ENCODE measurements at regions not wholly inside any gene's neighbourhood (a gene's known extent, or its start where the extent isn't known, plus 50 kb on each side); places are given as distances from the start of the nearest gene placed in this dataset.

- Histone ChIP-seq H2AK5ac (ENCODE audit: low read depth, low read length) (no peak overlapping the region), H4K5ac (ENCODE audit: insufficient read length, low read depth, low read length) (no peak overlapping the region), H3K4me1 (replicated peaks in 1 of 4; ENCODE audit: control insufficient read depth in 3 of 4, insufficient read depth in 4 of 4, low read length in 3 of 4) (no peaks in the 10 kb centered on the region), H3K4me2 (ENCODE audit: insufficient read depth in 1 of 2, low read depth in 2 of 2, low read length in 2 of 2) (no peak overlapping the region), H3K36me3 (ENCODE audit: control insufficient read depth in 2 of 4, insufficient read depth in 4 of 4, low read length in 3 of 4) (no peaks in the 10 kb centered on the region), H3K9ac (replicated peaks in 1 of 4; ENCODE audit: extremely low read depth in 1 of 4, low read depth in 3 of 4, low read length in 3 of 4) (no peak overlapping the region), H3K4ac (replicated peaks; ENCODE audit: insufficient read length, low read depth, low read length) (no peak overlapping the region), H2BK20ac (ENCODE audit: low read length) (no peak overlapping the region), H3K27me3 (replicated peaks in 1 of 4; ENCODE audit: control insufficient read depth in 3 of 4, extremely low read depth in 1 of 4, insufficient read depth in 3 of 4, low read length in 3 of 4) (no peaks in the 10 kb centered on the region), H3K4me3 (ENCODE audit: extremely low read depth in 1 of 4, insufficient read depth in 2 of 4, low read depth in 3 of 4, low read length in 4 of 4) (no peak overlapping the region), H2BK5ac (ENCODE audit: low read depth, low read length) (no peak overlapping the region), H2AFZ (ENCODE audit: low read length) (no peak overlapping the region), H3K79me2 (ENCODE audit: control insufficient read depth in 1 of 2, insufficient read depth in 2 of 2, low read length in 2 of 2) (no peaks in the 10 kb centered on the region), H3K18ac (ENCODE audit: extremely low read depth, low read length) (no peak overlapping the region), H3K79me1 (ENCODE audit: low read depth, low read length) (no peaks in the 10 kb centered on the region), H3K27ac (ENCODE audit: low read depth, low read length) (no peak overlapping the region), H2BK120ac (replicated peaks; ENCODE audit: low read depth, low read length) (no peak overlapping the region), H4K20me1 (replicated peaks in 1 of 2; ENCODE audit: control insufficient read depth in 1 of 2, insufficient read depth in 2 of 2, low read length in 2 of 2) (no peaks in the 10 kb centered on the region), H2BK12ac (ENCODE audit: low read depth, low read length) (no peak overlapping the region), H4K91ac (replicated peaks; ENCODE audit: insufficient read length, low read length) (no peak overlapping the region), H3K9me3 (ENCODE audit: insufficient read depth in 2 of 2, low read depth in 1 of 2, low read length in 1 of 2) (no peaks in the 10 kb centered on the region), H2BK15ac (ENCODE audit: low read length) (no peak overlapping the region), H3K23me2 (ENCODE audit: low read depth, low read length) (no peaks in the 10 kb centered on the region), H3K14ac (ENCODE audit: insufficient read length) (no peak overlapping the region), H3K56ac (replicated peaks; ENCODE audit: insufficient read length, low read depth, low read length) (no peak overlapping the region), H3K23ac (ENCODE audit: insufficient read length) (no peak overlapping the region), H4K8ac (ENCODE audit: extremely low read depth, insufficient read depth, low read length) (no peak overlapping the region)
- 86% methylated on average over 1 of the region's 1 CpG; no CpG with 5 or more reads in 1 of the 2 experiments for WGBS, 2 experiments (ENCODE audit: extremely low coverage in 1 of 2, insufficient coverage in 1 of 2, insufficient read length in 1 of 2, insufficient replicate concordance in 2 of 2, low coverage in 1 of 2, low lambda C conversion rate in 2 of 2, missing lambda C conversion rate in 1 of 2)
- FAIRE-seq: no peak
- CTCF ChIA-PET (ENCODE audit: partially characterized antibody): no interaction called here
- no peak for DNase-seq (ENCODE audit: low read depth in 1 of 2, low spot score in 2 of 2)
- POLR2A ChIA-PET (ENCODE audit: partially characterized antibody): interaction anchor here (0.6 kb wide), 1 partner anchor 639 kb away, joined by 3 read pairs; no protein-coding TSS in a partner anchor
- TF ChIP-seq TCF12 (IDR thresholded peaks at IDR 0.05; ENCODE audit: low read depth, low read length) (no peak), SP4 (IDR thresholded peaks at IDR 0.05; ENCODE audit: low read length) (no peak), CEBPB (IDR thresholded peaks at IDR 0.05; ENCODE audit: low read depth, low read length) (no peak), EZH2 (IDR thresholded peaks at IDR 0.05; ENCODE audit: low read depth, low read length, severe bottlenecking) (no peak), JUN (IDR thresholded peaks at IDR 0.05; ENCODE audit: low read depth, low read length) (no peak), TEAD4 (IDR thresholded peaks at IDR 0.05; ENCODE audit: low read depth, low read length) (no peak), SIRT6 (IDR thresholded peaks at IDR 0.05; ENCODE audit: low read length) (no peak), MAFK (IDR thresholded peaks at IDR 0.05; ENCODE audit: low read depth, low read length) (no peak), CTCF (IDR thresholded peaks at IDR 0.05; ENCODE audit: control extremely low read depth in 1 of 3, insufficient read depth in 1 of 3, low read depth in 1 of 3, low read length in 3 of 3) (no peak), RBBP5 (IDR thresholded peaks at IDR 0.05; ENCODE audit: borderline replicate concordance, low read depth, low read length) (no peak), ATF3 (IDR thresholded peaks at IDR 0.05; ENCODE audit: insufficient read depth, low read depth, low read length) (no peak), TBP (IDR thresholded peaks at IDR 0.05; ENCODE audit: low read depth, low read length) (no peak), MAX (IDR thresholded peaks at IDR 0.05) (no peak)
Observed at GRCh38 chr6:91940801-91941200, 1353.9 kb upstream of the MAP3K7 start.

Measured in H1 (cell line).